HuH-7 (cell line): ENCODE measurements at regions not wholly inside any gene's neighbourhood (a gene's known extent, or its start where the extent isn't known, plus 50 kb on each side); places are given as distances from the start of the nearest gene placed in this dataset.
"Not testable (repeated sequence)": the region's sequence is repeated elsewhere in the genome, so short reads cannot be mapped to it uniquely, and the experiment has no call there.

ENCODE experiments used
- DNase-seq: peaks from one replicate; pipeline ENCODE4 v3.0.0; 2011; ENCODE audit warnings: low spot score

DNA sequence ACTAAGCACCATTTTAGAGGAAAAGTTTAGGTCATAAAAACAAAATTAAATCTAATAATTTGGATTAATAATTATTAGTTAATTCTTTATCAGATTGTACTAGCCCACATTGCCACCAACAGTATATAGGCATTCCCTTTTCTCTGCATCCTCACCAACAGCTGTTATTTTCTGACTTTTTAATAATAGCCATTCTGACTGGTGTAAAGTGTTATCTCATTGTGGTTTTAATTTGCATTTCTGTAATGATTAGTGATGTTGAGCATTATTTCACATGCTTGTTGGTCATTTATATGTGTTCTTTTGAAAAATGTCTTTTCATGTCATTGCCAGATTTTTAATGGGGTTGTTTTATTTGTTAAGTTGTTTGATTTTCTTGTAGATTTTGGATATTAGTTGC, 319.1 kb upstream of the SYNCRIP start:
- no peak for DNase-seq

DNA sequence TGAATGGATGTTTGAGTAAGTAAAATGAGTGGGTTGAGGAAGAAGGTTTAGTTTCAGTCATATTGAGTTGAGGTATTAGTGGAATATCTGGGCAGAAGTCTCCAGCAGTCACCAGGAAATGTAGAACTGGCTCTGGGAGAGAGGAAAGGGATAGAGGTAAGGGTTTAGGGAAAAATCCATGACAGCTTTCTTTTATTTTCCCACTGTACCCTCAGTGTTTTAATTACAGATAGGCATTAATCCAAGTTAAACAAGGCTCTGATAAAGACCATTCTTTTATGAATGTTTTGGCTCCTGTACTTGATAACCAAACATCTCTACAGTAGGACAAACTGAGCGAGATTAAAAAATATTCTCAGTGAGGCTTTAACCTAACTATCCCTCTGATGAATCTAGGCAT, 318.4 kb upstream of the SYNCRIP start:
- DNase-seq: no peak

DNA sequence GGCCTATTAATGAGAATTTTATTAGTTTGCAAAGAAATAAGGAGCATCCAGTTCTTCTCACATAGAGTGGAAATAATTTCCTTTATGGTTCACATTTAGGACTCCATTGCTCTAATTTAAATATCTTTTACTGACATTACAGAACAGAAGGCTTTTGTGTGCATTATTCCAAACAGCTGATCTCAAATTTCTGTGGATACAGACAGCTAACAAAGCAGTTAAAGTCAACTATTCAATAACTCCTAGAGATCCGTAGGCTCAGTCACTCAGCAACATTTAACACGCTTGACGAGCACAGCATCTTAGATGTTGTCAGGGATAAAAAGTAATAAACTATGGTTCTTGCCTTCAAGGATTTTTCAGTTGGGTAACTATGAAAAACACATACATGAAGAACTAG, 305.8 kb upstream of the SYNCRIP start:
- DNase-seq: no peak

GRCh38 chr6:85945459-85946185, 302.9 kb upstream of the SYNCRIP start:
- no peak for DNase-seq

GRCh38 chr6:85944776-85945175, 302.1 kb upstream of the SYNCRIP start:
- DNase-seq: no peak

DNA sequence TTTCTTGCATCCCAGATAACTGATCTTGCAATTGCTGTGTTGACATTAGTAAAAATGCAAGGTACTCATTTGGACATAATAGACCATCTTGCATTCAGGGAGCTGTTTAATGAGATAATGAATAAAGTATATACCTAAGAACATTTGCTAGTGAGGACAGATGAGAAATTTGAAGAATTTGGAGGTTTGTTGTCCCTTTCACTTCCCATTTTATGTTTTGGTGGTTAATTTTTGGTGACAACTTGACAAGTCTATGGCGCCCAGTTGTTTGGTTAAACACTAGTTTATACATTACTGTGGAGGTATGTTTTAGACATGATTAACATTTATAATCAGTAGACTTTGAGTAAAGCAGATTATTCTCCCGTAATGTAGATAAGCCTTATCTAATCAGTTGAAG, 300.2 kb upstream of the SYNCRIP start:
- no peak for DNase-seq

- no peak for DNase-seq
These were observed 294.2 kb upstream of the SYNCRIP start for GRCh38 chr6:85936916-85937315.

DNA sequence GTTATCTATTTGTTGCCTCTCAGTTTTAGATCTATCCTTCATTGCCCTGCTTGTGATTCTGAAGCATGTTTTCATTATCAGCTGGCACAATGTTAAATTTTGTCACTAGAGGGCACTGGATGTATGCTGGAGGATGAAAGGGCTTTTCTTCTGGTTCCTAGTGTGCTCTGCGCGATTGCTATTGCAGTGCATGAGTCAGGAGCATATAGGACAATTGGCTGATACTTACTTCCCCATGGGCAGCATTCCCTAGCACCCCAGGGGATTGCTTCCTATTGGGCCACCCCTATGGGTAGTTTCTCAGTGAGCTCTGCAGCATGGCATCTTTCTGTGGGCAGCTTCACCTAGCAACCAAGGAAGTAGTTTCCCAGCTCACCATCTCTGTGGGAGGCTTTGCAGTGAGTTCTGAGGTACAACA, 280.3 kb upstream of the SYNCRIP start:
- peak; percentile 44 for DNase-seq

GRCh38 chr6:85920782-85921181, 278.1 kb upstream of the SYNCRIP start:
- no peak for DNase-seq

DNA sequence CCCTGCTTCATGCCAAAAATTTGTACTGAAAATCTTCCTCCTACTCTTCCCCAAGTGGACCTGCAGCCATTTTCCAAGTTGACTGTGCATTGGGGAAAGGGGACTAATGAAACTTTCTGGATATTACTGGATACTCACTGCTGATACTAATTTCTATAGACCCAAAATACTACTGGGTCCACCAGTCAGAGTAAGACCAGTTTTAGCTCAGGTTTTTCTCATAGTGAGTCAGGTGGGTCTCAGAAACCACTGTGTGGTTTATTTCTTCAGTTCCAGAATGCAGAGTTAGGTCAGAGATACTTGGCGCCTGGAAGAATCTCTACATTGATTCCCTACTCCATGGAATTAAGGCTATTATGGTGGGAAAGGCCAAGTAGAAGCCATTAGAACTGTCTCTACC, 274.8 kb upstream of the SYNCRIP start:
- DNase-seq: no peak

DNA sequence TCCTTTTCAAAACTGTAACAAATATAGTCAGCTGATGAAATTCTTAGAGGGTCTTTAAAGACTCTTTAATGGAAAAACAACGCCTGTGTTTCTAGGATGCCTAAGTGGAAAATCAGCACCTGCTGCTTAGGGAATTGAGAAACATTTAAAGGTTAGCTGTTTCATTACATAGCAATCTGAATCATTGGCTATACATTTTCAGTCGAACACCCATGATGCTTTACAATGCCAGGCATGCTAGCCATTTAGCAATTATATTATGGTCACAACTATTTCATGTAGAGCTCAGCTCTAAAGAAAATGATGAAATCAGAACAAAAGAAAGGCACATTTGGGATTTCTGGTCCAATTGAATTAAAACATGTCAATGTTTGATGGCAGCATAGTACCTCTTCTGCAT, 270.3 kb upstream of the SYNCRIP start:
- no peak for DNase-seq

DNA sequence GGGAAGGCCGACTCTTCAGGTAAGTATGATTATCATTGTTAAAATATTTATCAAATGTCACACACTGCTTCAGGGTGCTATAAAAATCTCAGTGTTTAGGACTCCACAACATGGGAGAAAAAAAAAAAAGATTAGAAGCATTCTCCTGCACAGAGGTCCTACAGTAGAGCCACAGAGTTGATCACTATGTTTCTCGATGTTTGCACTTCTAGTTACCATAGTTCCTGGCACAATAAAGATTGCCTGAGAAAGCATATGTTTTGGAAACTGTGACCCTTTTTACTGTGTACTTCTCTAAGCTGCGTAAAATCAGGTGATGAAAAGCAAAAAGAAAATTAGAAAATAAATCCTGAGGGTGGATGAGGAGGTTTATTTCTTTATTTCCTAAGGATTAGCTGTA, 269.9 kb upstream of the SYNCRIP start:
- no peak for DNase-seq

DNA sequence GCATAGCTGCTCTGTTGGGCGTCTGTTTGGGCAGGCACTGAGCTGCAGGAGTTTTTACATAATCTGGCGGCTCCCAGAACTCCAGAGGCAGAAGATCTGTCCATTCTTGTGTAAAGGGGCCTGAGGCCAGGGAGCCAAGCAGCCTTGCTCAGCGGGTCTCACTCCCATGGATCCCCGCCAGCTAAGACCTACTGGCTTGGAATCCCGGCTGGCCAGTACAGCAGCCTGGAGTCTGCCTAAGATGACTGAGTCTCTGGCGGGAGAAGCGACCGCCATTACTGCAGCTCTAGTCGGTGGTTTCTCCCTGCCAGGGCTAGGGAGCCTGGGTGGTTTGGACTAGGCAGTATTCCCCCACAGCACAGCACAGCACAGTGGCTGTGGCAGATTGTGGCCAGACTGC, 268.4 kb upstream of the SYNCRIP start:
- no peak for DNase-seq

DNA sequence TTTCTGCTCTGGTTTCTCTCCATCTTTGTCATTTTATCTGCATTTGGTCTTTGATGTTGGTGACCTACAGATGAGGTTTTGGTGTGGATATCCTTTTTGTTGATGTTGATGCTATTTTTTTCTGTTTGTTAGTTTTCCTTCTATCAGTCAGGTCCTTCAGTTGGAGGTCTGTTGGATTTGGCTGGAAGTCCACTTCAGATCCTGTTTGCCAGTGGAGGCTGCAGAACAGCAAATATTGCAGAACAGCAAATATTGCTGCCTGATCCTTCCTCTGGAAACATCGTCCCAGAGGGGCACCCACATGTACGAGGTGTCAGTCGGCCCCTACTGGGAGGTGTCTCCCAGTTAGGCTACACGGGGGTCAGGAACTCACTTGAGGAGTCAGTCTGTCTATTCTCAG, 265.4 kb upstream of the SYNCRIP start:
- DNase-seq: not testable (repeated sequence)

DNA sequence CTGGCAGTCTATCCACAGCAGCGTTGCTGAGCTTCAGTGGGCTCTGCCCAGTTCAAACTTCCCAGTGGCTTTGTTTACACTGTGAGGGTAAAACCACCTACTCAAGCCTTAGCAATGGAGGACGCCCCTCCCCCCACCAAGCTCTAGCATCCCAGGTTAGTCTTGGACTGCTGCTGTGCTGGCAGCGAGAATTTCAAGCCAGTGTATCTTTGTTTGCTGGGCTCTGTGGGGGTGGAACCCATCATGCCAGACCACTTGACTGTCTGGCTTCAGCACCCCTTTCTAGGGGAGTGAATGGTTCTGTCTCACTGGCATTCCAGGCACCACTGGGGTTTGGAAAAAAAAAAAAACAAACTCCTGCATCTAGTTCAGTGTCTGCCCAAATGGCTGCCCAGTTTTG, 249.7 kb upstream of the SYNCRIP start:
- no peak for DNase-seq

DNA sequence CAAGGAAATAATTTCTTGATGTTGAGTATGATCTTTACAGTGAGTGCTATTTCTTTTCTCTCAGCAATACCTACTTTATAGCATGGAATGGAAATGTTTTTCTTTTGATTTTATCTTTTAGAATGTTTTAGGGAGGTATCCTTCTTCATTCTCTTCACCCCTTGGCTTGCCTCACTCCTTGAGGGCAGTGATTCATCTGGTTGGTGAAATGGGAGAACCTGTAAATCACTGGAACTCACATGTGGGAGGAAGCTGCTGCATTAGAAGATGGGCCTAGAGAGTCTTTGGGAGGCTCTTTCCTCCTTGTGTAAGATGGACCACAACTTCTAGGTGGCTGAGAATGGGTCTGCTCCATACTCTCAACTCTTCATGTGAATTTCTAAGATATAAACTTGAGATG, 244.8 kb upstream of the SYNCRIP start:
- DNase-seq: no peak

- DNase-seq: no peak
These were observed 226.0 kb upstream of the SYNCRIP start for GRCh38 chr6:85868685-85869084.

GRCh38 chr6:85867595-85867994, 224.9 kb upstream of the SYNCRIP start:
- DNase-seq: no peak

GRCh38 chr6:85866758-85867401, 224.2 kb upstream of the SYNCRIP start:
- no peak for DNase-seq

- DNase-seq: no peak
These were observed 223.7 kb upstream of the SYNCRIP start for GRCh38 chr6:85866370-85866730.

GRCh38 chr6:85865420-85866369, 223.0 kb upstream of the SYNCRIP start:
- DNase-seq: no peak

DNA sequence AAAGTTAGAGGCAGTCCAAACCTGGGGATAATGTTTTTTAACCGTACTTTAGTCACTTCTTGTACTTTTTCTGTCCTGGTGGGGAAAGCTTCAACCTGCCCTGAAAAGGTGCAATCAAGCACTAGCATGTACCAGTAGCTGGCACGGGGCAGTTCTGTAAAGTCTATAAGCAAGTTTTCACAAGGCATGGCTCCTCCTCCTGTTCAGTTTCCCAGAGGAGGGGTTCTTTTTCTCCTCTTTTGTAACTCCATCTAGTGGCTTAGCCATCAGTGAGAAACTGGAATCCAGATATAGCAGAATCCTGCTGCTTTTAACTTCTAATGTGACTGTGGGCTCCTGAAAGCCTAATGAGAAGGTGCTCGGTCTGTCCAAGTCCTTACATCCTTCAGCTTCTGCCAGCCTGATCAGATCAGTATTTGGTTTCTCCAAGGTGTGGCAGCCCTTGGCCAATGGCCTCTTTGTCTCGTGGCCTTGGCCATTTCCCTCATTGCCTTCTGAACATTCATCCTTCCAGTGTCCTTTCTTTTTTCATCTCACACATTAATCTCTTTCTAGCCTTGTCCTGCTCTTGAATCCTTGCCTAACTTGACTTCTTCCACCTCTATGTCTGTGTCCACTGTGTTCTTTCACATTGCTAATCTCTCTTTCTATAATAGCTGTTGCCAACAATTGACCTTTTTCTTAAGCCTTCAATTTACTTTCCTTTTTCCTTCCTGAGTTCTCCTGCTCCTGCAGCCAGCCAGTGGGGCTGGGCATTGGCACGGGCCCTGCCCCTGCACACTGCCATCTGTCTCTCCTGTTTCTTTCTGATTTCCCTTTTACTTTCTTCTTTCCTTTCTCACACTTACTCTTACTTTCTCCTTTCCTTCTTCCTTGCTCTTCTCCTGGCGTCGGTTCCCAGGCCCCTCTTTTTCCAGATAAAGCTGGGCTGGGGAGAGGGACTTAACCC, 222.0 kb upstream of the SYNCRIP start:
- DNase-seq: no peak
